Duodenal mucosa (tissue), 2 donors: ENCODE measurements at regions not wholly inside any gene's neighbourhood (a gene's known extent, or its start where the extent isn't known, plus 50 kb on each side); places are given as distances from the start of the nearest gene placed in this dataset.

Experiments used
- H3K27ac ChIP-seq: one replicate; pipeline ENCODE4 v1.7.0; 2013; ENCODE audit warnings: low read depth, low read length
- H3K27me3 ChIP-seq, 2 donors: one replicate each; pipeline ENCODE4 v1.7.0; 2013; ENCODE audit warnings: low read length in 2 of 2, control low read depth in 1 of 2; ENCODE audit not compliant: insufficient read depth in 2 of 2, control insufficient read depth in 1 of 2
- H3K36me3 ChIP-seq, 2 donors: one replicate each; pipeline ENCODE4 v1.7.0; 2013; ENCODE audit warnings: low read length in 2 of 2, control low read depth in 1 of 2; ENCODE audit not compliant: insufficient read depth in 2 of 2, control insufficient read depth in 1 of 2
- H3K4me1 ChIP-seq, 2 donors: one replicate each; pipeline ENCODE4 v1.7.0; 2013; ENCODE audit warnings: low read length in 2 of 2, control low read depth in 1 of 2; ENCODE audit not compliant: insufficient read depth in 2 of 2, control insufficient read depth in 1 of 2
- H3K4me3 ChIP-seq, 2 donors: one replicate each; pipeline ENCODE4 v1.7.0; 2013; ENCODE audit warnings: low read length in 2 of 2, low read depth in 1 of 2
- H3K9ac ChIP-seq, 2 donors: one replicate each; pipeline ENCODE4 v1.7.0; 2013; ENCODE audit warnings: low read length in 2 of 2, low read depth in 1 of 2
- H3K9me3 ChIP-seq, 2 donors: one replicate each; pipeline ENCODE4 v1.7.0; 2013; ENCODE audit warnings: low read length in 2 of 2, control low read depth in 1 of 2; ENCODE audit not compliant: control insufficient read depth in 1 of 2

DNA sequence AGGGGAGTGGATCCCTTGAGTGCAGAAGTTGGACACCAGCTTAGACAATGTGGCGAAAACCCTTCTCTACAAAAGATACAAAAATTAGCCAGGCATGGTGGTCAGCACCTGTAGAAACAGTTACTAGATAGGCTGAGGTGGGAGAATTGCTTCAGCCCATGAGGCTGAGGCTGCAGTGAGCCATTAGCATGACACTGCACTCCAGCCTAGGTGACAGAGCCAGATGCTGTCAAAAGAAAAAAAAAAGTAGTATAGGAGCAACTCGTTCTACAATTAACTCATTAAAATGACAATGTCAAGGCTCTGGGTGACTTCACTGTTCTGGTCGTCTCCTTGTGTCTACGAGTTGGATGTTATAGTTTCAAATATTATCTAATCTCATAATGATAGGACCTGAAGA is 370.6 kb upstream of the NCAM2 start:
- H3K36me3 ChIP-seq = no peaks in the 10 kb centered on the region
- no peak overlapping the region for H3K4me3 ChIP-seq
- H3K9me3 ChIP-seq = peaks cover 15 to 28% of the 10 kb centered on the region in 2 donors
- no peaks in the 10 kb centered on the region for H3K4me1 ChIP-seq
- H3K9ac ChIP-seq = no peak overlapping the region
- H3K27me3 ChIP-seq = no peaks in the 10 kb centered on the region
- H3K27ac ChIP-seq = no peak overlapping the region

DNA sequence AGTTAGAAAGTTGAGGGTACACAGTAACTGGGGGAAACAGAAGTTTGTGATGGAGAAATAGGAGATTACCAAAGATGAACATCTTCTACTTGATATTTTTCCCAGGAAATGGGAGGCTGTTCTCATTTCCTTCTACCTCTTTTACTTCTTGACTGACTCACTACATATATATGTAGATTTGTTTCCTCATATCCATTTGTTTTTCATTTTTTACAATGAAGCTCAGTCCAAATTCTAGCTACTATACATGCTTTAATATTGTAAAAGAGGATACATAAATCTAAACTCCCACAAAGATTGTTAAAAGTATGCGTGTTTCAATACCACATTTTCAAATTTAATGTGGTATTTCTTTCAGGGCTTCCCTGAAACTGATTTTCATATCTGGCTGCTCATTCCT is 366.6 kb upstream of the NCAM2 start:
- Histone ChIP-seq H3K27ac (no peak overlapping the region), H3K9ac (no peak overlapping the region), H3K4me3 (no peak overlapping the region), H3K36me3 (no peaks in the 10 kb centered on the region), H3K27me3 (no peaks in the 10 kb centered on the region), H3K9me3 (peaks cover 14 to 28% of the 10 kb centered on the region in 2 donors), H3K4me1 (no peaks in the 10 kb centered on the region)

DNA sequence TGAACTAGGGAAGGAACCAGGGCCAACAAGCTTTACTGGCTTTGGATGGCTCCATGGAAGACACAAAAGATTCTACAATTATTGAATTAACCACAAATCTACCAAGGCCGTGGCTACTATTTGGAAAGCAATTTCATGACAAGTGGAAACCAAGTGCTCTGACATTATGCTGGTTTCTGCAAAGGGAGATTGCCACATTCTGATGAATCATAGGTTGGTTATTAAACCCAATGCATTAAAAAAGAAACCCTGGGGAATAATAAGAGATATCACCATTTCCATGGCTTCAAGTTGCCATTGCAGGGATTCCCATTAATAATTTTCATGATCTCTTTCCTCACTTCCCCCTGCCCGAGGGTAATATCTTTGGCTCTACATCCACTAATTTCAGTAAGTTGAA is 359.2 kb upstream of the NCAM2 start:
- no peak overlapping the region for H3K27ac ChIP-seq
- no peak overlapping the region for H3K4me3 ChIP-seq
- no peaks in the 10 kb centered on the region for H3K27me3 ChIP-seq
- H3K9me3 ChIP-seq = peaks cover 15 to 18% of the 10 kb centered on the region in 2 donors
- no peaks in the 10 kb centered on the region for H3K4me1 ChIP-seq
- no peak overlapping the region for H3K9ac ChIP-seq
- H3K36me3 ChIP-seq = no peaks in the 10 kb centered on the region

DNA sequence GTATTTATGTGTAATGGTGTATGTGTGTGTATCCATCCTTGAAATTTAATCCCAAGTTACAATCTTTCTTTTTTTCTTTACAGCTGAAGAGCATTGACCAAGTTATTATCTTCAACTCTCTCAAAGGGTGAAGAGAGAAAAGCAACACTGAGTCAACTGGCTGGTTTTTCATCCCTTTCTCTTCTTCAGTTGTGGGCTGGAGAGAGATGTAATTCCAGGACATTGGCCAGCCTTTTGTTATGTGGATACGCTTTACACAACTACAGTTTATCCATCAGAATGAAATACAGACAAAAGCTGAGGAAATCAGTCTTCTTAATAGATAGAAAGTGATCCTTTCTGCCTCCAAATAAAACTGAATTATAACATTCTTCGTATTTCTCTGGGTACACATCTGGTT is 357.0 kb upstream of the NCAM2 start:
- Histone ChIP-seq H3K36me3 (no peaks in the 10 kb centered on the region), H3K27me3 (no peaks in the 10 kb centered on the region), H3K9me3 (peaks cover 20 to 24% of the 10 kb centered on the region in 2 donors), H3K9ac (no peak overlapping the region), H3K4me1 (no peaks in the 10 kb centered on the region), H3K4me3 (no peak overlapping the region), H3K27ac (no peak overlapping the region)

DNA sequence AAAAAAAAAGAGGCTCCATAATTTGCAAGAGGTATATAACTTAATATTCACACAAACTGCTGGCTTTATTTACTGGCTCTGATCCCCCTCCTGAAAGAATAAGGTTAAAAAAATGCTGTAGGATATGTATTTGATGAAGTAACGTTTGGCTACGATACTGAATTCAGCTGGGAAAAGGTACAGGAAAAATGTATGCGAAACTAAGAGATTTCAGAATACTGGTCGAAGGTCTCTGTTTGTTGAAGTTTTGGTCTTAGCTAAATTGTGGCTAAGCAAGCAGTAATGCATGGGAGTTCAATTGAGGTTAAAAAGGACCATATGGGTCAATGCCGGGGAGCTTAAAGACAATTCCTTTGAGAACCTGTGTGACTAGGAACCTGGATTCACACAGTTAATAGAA is 355.5 kb upstream of the NCAM2 start:
- Histone ChIP-seq H3K36me3 (no peaks in the 10 kb centered on the region), H3K9me3 (peaks cover 22 to 27% of the 10 kb centered on the region in 2 donors), H3K27ac (no peak overlapping the region), H3K4me1 (no peaks in the 10 kb centered on the region), H3K9ac (no peak overlapping the region), H3K27me3 (no peaks in the 10 kb centered on the region), H3K4me3 (no peak overlapping the region)

DNA sequence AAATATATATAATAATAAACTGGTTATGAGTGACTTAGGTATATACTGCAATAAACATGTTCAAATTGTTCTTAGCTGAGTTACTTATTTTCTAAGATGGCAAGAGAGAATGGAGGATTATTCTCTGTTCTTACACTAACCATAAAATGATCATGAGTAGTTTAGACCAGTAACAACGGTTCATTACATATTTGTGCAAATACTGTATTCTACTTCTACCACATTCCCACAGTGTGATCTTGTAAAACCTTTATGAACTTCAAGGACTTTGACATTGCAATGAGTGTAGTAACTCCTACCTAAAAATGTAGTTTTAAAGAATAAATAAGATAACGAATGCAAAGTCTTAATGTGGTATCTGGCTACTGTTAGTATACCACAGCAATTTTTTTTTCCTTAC is 353.7 kb upstream of the NCAM2 start:
- Histone ChIP-seq H3K4me1 (no peaks in the 10 kb centered on the region), H3K27me3 (no peaks in the 10 kb centered on the region), H3K27ac (no peak overlapping the region), H3K9ac (no peak overlapping the region), H3K36me3 (no peaks in the 10 kb centered on the region), H3K4me3 (no peak overlapping the region), H3K9me3 (peaks cover 13 to 23% of the 10 kb centered on the region in 2 donors)

DNA sequence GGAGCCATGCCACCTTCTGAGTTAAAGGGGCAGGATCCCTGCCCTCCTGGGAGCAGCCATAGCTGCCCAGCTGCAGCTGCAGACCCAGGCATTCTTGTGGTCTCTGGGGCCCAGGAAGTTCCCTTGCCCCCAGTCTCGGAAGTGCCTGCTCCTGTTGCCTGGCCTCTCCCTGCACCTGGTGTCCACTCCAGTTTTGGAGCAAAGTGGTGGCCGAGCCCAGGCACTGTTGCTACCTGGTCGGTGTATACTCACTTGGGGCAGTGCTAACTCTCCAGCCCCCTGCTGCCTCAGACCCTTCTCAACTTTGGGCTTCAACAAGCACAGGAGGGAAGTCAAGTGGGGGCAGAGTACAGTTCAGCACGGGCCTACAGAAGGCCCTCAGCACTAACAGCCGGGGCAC is 352.9 kb upstream of the NCAM2 start:
- Histone ChIP-seq H3K27ac (no peak overlapping the region), H3K9ac (no peak overlapping the region), H3K36me3 (no peaks in the 10 kb centered on the region), H3K27me3 (no peaks in the 10 kb centered on the region), H3K9me3 (peaks cover 13 to 23% of the 10 kb centered on the region in 2 donors), H3K4me3 (no peak overlapping the region), H3K4me1 (no peaks in the 10 kb centered on the region)

DNA sequence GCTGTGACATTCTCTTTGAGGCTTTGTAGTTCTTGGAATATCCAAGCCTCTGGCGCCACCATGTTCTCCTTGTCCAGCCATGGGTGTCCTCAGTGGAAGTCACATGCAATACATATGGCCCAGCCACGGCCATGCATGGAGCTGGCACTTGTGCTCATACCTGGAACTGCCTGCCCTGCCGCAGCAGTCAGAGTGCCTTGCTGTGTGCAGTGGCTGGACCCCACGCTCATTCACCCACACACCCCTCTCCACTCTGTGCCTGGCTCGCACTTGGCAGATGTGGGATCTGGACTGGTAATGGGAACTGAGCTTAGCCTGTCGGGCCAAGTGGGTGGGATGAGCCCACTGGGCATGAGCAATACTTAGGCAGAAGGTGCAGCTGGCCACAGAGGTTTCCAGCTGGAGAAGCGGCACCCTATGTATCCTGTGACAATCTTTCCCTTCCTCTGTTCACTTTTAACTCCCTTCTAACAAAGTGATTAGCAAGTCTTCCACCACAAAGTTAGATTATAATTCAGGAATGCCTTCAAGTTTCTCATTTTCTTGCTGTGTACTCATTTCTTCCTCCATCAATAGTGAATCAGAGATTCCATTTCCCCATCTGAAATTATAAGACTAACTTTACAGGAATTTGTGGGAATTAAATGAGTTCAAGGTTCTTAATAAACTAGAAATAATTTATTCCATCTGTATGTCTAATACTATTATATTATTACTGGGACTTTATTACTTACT is 351.6 kb upstream of the NCAM2 start:
- Histone ChIP-seq H3K9ac (no peak overlapping the region), H3K4me3 (no peak overlapping the region), H3K4me1 (no peaks in the 10 kb centered on the region), H3K27me3 (no peaks in the 10 kb centered on the region), H3K27ac (no peak overlapping the region), H3K9me3 (peaks cover 13 to 23% of the 10 kb centered on the region in 2 donors), H3K36me3 (no peaks in the 10 kb centered on the region)

DNA sequence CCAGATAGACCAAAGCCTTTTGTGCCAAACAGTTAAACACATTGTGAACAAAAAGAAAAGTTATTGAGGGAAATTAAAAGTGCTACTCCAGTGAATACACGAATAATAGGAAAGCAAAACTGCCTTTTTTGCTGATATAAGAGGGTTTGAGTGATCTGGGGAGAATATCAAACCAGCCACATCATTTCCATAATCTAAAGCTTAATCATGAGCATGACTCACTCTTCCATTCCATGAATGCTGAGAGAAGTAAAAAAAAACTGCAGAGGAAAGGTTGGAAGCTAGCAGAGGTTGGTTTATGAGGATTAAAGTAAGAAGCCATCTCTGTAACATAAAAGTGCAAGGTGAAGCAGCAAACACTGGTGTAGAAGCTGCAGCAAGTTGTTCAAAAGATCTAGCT is 350.6 kb upstream of the NCAM2 start:
- Histone ChIP-seq H3K4me3 (no peak overlapping the region), H3K36me3 (no peaks in the 10 kb centered on the region), H3K9me3 (peaks cover 13 to 27% of the 10 kb centered on the region in 2 donors), H3K27me3 (no peaks in the 10 kb centered on the region), H3K27ac (no peak overlapping the region), H3K4me1 (no peaks in the 10 kb centered on the region), H3K9ac (no peak overlapping the region)

DNA sequence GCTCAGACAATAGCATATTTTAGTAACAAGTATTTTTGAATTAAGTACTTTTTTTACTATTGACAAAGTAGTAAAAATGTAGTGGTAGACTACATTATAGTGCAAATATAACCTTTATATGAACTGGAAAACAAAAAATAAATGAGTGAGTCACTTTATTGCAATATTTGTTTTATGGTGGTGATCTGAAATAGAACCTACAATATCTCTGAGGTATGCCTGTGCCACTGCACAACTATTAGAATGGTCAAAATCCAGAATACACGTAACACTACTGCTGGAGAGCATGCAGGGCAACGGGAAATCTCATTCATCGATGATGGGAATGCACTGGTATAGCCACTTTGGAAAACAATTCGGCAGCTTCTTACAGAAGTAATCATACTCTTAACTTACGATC is 349.0 kb upstream of the NCAM2 start:
- Histone ChIP-seq H3K9ac (no peak overlapping the region), H3K4me3 (no peak overlapping the region), H3K27me3 (no peaks in the 10 kb centered on the region), H3K36me3 (no peaks in the 10 kb centered on the region), H3K9me3 (peaks cover 13 to 19% of the 10 kb centered on the region in 2 donors), H3K4me1 (no peaks in the 10 kb centered on the region), H3K27ac (no peak overlapping the region)
